Tibial nerve (tissue), 4 donors: ENCODE measurements at regions not wholly inside any gene's neighbourhood (a gene's known extent, or its start where the extent isn't known, plus 50 kb on each side); places are given as distances from the start of the nearest gene placed in this dataset.

ENCODE experiments used
- CTCF ChIP-seq, 5 experiments: fragments of 200-600 bp in 3 of 5; fragments of 450-650 bp in 2 of 5; sonication (generic) in 3 of 5; IDR thresholded peaks; one replicate each; pipeline ENCODE4 v1.5.1; 2016 to 2019; ENCODE audit warnings: antibody characterized with exemption in 5 of 5, mild to moderate bottlenecking in 3 of 5, moderate library complexity in 2 of 5
- EP300 ChIP-seq, 2 donors: sonication (generic); formaldehyde crosslinking; IDR thresholded peaks; one replicate each; pipeline ENCODE4 v1.6.1; 2017; ENCODE audit warnings: antibody characterized with exemption in 2 of 2, mild to moderate bottlenecking in 1 of 2
- POLR2A ChIP-seq, 2 donors: fragments of 450-650 bp; IDR thresholded peaks; one replicate each; pipeline ENCODE4 v1.6.1; 2017; ENCODE audit warnings: antibody characterized with exemption in 2 of 2, mild to moderate bottlenecking in 2 of 2, moderate library complexity in 2 of 2

GRCh38 chr11:71322192-71322735 is 69.9 kb upstream of the SHANK2 start:
- no peak for TF ChIP-seq CTCF (IDR thresholded peaks at IDR 0.05)
- TF ChIP-seq POLR2A (IDR thresholded peaks at IDR 0.05), result no peak
- TF ChIP-seq EP300 (IDR thresholded peaks at IDR 0.05), result no peak
